Dermis blood vessel endothelial cell (primary cell): ENCODE measurements at regions not wholly inside any gene's neighbourhood (a gene's known extent, or its start where the extent isn't known, plus 50 kb on each side); places are given as distances from the start of the nearest gene placed in this dataset.

Experiments used
- DNase-seq: peaks from one replicate; pipeline ENCODE4 v3.0.0; 2010

GRCh38 chr16:86891631-86892030, 313.3 kb downstream of the FOXL1 start:
- DNase-seq, result no peak

DNA sequence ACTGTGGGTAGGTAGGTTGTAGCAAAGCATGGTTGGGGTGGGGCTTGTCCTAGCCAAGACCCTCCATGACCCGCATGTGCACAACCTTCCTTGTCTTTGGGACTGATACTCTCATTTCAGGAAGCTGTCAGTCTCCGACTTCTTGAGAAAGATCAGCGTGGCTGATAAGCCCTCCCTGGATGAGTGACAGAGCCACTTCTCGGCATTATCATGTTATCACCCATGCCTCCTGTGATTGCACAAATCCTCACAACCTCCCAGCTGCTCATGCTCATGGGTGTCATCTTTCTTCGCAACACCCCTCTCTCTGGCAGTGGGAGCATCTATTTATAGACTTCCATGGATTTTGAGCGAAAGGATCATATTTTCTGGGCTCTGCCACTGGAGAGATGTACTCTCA, 314.2 kb downstream of the FOXL1 start:
- no peak for DNase-seq

GRCh38 chr16:86893506-86893905, 315.2 kb downstream of the FOXL1 start:
- no peak for DNase-seq

DNA sequence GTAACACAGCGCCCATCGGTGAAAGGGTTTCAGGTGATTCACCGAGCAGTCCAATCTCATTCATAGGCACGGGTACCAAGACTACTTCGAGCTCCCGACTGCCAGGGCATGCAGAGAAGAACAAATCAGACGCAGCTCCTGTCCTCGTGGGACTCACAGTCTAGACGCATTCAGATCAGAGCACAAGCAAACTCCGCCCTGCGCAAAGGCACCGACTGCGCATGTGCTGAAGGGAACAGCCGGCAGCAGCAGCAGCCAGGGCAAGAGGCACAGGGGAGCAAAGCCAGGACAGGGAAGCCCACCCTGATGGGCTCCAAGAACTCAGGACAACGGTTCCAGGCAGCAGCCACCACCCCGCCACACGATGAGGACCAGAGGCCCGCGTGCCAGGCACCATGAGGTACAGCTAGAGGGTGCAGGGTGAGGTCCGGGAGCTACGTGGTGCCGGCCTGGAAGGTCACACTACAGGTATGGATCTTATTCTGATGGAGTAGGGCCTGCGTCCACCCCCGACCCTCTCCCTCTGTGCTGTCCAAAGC, 315.7 kb downstream of the FOXL1 start:
- DNase-seq, result no peak

GRCh38 chr16:86894925-86895324, 316.6 kb downstream of the FOXL1 start:
- no peak for DNase-seq

- DNase-seq, result no peak
These were observed 317.3 kb downstream of the FOXL1 start for GRCh38 chr16:86895606-86896005.

GRCh38 chr16:86896976-86897375, 318.6 kb downstream of the FOXL1 start:
- no peak for DNase-seq

DNA sequence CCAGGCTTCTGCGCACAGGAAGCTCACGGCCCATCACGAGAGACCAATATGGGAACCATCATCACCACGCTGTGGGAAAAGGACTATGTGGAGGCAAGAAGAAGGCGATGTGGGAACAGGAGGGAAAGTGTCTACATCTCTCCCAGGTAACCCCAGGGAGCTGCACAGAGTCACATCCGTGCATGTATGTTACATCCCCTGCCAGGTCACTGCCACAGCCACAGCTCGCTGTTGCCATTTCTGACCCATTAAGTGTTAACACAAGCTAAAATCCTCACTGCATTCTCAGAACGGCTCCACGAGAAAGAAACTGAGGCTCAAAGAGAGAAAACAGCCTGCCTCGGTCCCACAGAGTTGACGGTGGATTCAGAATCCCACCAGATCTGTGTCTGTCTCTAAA, 319.1 kb downstream of the FOXL1 start:
- DNase-seq, result no peak

GRCh38 chr16:86898386-86898785, 320.0 kb downstream of the FOXL1 start:
- no peak for DNase-seq

- DNase-seq, result no peak
These were observed 320.8 kb downstream of the FOXL1 start for GRCh38 chr16:86899151-86899550.

- DNase-seq, result peak; percentile 80
These were observed 321.4 kb downstream of the FOXL1 start for GRCh38 chr16:86899757-86900156.

GRCh38 chr16:86901483-86901882, 323.1 kb downstream of the FOXL1 start:
- DNase-seq, result peak; percentile 93

- DNase-seq, result no peak
These were observed 324.3 kb downstream of the FOXL1 start for GRCh38 chr16:86902656-86903001.

- no peak for DNase-seq
These were observed 324.7 kb downstream of the FOXL1 start for GRCh38 chr16:86903068-86903467.

DNA sequence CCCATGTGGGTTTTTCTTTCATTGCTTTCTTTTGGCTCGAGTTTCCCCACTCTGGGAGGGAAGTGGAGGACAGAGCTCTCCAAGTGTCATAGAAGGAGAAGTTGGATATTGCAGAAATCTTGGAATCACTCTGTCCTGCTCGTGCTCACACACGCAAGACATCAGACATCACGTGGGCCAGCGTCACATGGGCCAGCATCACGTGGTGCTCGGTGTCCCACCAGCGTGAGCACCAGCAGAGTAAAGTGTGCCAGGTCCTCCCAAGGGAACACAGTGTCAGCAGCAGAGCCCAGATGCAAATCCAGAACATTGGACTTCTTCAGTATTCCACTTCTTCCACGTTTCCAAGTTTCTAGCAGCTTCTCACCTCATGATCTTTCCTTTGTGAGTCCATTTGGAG, 327.0 kb downstream of the FOXL1 start:
- DNase-seq, result no peak

DNA sequence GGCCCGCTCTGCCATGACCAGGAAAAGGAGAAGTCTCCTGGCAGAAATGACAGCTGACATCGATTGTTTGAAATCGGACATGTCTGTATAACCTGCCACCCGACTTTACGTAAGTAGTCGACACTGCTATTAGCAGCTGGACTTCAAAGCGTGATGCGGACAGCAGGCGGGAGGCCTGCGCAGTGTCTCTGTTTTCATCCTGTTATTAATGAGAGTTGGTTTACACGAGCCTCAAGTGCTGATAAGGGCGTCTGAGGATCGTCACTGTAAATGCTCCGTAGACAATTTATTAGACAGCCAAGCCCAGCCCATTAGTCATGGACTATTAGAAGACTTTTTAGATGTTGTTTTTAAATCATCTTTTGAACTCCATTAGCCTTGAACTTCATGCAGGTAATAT, 328.3 kb downstream of the FOXL1 start:
- no peak for DNase-seq

- DNase-seq, result no peak
These were observed 331.2 kb downstream of the FOXL1 start for GRCh38 chr16:86909359-86910160.

- DNase-seq, result no peak
These were observed 331.9 kb downstream of the FOXL1 start for GRCh38 chr16:86910161-86910769.

- no peak for DNase-seq
These were observed 333.1 kb downstream of the FOXL1 start for GRCh38 chr16:86911437-86911958.

DNA sequence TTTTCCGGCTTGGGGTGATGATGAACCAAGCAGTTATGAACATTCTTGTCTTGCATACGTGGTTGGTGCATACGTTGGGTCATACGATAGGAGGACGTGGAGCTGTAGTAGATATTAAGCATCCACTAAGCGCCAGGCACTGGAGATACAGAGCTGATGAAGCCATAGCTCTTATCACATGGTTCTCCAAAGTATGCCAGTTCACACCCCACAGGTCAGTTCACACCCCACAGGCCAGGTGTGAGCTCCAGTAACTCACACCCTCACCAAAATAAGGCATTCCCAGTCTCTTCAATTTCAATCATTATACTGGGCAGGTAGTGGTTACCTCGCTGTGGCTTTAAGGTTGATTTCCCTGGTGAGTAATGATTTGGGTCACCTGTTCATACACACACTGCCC, 335.5 kb downstream of the FOXL1 start:
- no peak for DNase-seq

DNA sequence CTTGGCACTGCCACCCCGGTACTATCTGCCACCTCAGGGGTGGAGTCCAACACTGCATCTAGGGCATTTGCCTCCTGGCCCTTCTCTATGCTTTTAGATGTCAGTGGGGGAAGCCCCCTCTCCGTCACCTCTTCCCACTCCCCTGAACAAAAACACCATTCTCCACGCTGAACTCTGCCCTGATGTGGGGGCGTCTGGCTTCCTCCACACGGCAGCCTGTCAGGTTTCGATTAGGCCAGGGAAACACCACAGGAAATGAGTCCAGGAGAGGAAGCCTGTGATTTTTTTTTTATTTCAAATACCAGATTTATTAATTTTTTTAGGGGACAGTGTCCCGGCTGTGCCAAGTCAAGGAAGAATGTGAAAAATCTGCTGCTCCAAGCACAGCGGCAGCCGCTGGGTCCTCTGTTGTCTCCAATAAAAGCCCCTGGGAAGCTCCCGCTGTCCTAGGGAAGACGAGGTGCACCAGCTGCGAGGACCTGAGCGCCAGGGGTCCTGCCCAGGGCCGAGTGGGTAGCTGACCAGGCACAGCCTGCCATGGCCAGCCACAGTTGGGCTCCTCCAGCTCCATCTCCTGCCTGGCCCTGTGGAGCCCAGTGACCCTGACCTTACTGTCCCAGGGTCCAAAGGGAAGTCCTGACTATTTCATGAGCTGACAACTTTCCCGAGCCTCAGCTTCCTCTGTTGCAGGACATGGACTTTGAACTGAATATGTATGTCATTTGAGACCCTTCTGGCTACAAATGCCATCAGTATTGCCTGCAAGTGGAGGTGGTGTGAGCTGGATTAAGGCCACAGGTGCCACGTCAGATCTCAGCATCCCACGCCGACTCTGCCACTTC, 336.7 kb downstream of the FOXL1 start:
- peak; percentile 90 for DNase-seq

GRCh38 chr16:86917471-86918365, 339.4 kb downstream of the FOXL1 start:
- DNase-seq, result no peak
